ENCODE measurements at regions not wholly inside any gene's neighbourhood (a gene's known extent, or its start where the extent isn't known, plus 50 kb on each side); places are given as distances from the start of the nearest gene placed in this dataset.

DNA sequence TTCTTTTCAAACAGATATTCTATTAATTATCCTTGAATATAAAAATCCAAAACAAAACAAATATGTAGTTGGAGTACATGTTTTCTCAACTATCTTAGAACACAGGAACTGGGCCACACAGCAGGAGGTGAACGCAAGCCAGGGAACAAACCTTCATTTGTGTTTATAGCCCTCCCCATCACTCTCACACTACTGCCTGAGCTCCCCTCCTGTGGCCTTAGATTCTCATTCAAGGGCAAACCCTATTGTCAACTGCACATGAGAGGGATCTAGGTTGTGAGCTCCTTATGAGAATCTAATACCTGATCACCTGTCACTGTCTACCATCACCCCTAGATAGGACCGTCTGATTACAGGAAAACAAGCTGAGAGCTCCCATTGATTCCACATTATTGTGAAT, 427.1 kb upstream of the PRR20A start:
- ChIA-PET POLR2A (no interaction called here), CTCF (no interaction called here)
- H3K9me3 ChIP-seq (ENCODE audit: control insufficient read depth, insufficient read depth, low read depth, low read length) = no peaks in the 10 kb centered on the region
- no peak overlapping the region for H3K4me3 ChIP-seq (ENCODE audit: low read depth, low read length)
- TF ChIP-seq ZNF530 (tag by site-specific recombination; IDR thresholded peaks at IDR 0.05; ENCODE audit: low read depth) (no peak), ZNF768 (tag by site-specific recombination; IDR thresholded peaks at IDR 0.05) (no peak), ZNF623 (tag by site-specific recombination; IDR thresholded peaks at IDR 0.05) (no peak), ZNF10 (tag by site-specific recombination; IDR thresholded peaks at IDR 0.05) (no peak), ZNF561 (tag by site-specific recombination; IDR thresholded peaks at IDR 0.05; ENCODE audit: borderline replicate concordance) (no peak), RBAK (tag by site-specific recombination; IDR thresholded peaks at IDR 0.05) (no peak), ZNF558 (tag by site-specific recombination; IDR thresholded peaks at IDR 0.05) (no peak), ZNF155 (tag by site-specific recombination; IDR thresholded peaks at IDR 0.05) (no peak), ZNF555 (tag by site-specific recombination; conservative IDR thresholded peaks at IDR 0.05) (no peak), ZNF677 (tag by site-specific recombination; IDR thresholded peaks at IDR 0.05) (no peak), ZNF701 (tag by site-specific recombination; IDR thresholded peaks at IDR 0.05) (no peak)
- TF ChIP-seq, protein P1, sequence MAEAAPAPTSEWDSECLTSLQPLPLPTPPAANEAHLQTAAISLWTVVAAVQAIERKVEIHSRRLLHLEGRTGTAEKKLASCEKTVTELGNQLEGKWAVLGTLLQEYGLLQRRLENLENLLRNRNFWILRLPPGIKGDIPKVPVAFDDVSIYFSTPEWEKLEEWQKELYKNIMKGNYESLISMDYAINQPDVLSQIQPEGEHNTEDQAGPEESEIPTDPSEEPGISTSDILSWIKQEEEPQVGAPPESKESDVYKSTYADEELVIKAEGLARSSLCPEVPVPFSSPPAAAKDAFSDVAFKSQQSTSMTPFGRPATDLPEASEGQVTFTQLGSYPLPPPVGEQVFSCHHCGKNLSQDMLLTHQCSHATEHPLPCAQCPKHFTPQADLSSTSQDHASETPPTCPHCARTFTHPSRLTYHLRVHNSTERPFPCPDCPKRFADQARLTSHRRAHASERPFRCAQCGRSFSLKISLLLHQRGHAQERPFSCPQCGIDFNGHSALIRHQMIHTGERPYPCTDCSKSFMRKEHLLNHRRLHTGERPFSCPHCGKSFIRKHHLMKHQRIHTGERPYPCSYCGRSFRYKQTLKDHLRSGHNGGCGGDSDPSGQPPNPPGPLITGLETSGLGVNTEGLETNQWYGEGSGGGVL (tag by site-specific recombination; IDR thresholded peaks at IDR 0.05) = no peak
- TF ChIP-seq, protein P2, sequence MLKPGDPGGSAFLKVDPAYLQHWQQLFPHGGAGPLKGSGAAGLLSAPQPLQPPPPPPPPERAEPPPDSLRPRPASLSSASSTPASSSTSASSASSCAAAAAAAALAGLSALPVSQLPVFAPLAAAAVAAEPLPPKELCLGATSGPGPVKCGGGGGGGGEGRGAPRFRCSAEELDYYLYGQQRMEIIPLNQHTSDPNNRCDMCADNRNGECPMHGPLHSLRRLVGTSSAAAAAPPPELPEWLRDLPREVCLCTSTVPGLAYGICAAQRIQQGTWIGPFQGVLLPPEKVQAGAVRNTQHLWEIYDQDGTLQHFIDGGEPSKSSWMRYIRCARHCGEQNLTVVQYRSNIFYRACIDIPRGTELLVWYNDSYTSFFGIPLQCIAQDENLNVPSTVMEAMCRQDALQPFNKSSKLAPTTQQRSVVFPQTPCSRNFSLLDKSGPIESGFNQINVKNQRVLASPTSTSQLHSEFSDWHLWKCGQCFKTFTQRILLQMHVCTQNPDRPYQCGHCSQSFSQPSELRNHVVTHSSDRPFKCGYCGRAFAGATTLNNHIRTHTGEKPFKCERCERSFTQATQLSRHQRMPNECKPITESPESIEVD (tag by site-specific recombination; IDR thresholded peaks at IDR 0.05) = no peak
- TF ChIP-seq, protein P3, sequence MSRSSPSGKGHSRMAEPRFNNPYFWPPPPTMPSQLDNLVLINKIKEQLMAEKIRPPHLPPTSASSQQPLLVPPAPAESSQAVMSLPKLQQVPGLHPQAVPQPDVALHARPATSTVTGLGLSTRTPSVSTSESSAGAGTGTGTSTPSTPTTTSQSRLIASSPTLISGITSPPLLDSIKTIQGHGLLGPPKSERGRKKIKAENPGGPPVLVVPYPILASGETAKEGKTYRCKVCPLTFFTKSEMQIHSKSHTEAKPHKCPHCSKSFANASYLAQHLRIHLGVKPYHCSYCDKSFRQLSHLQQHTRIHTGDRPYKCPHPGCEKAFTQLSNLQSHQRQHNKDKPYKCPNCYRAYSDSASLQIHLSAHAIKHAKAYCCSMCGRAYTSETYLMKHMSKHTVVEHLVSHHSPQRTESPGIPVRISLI (tag by site-specific recombination; IDR thresholded peaks at IDR 0.05) = no peak
- no peaks in the 10 kb centered on the region for H3K4me1 ChIP-seq (ENCODE audit: control insufficient read depth, insufficient read depth, low read length)
- H3K27ac ChIP-seq (ENCODE audit: extremely low read depth, low read depth, low read length) = no peak overlapping the region
- H3K36me3 ChIP-seq (ENCODE audit: control insufficient read depth in 2 of 2, insufficient read depth in 1 of 2, low read length in 2 of 2) = no peaks in the 10 kb centered on the region

DNA sequence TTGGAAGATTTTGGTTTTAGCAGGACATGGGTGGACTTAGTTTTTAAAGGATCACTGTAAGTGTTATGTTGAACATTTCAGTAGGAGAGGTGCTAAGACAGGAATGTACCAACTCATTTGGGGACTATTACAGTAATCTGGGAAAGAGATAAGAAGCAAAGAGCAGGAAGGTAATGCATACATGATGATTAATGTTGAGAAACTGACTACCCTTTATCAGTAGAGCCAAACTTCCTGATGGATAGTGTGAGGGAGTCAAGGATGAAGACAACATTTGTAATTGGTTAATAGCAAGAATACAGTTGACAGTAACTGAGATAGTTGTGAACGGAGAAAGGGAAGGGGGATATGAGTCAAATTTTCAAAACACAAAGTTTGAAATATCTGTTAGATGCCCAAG, 421.9 kb upstream of the PRR20A start:
- ChIA-PET POLR2A (no interaction called here), CTCF (no interaction called here)
- Histone ChIP-seq H3K36me3 (ENCODE audit: control insufficient read depth in 2 of 2, insufficient read depth in 1 of 2, low read length in 2 of 2) (no peaks in the 10 kb centered on the region), H3K4me1 (ENCODE audit: control insufficient read depth, insufficient read depth, low read length) (no peaks in the 10 kb centered on the region), H3K9me3 (ENCODE audit: control insufficient read depth, insufficient read depth, low read depth, low read length) (no peaks in the 10 kb centered on the region), H3K4me3 (ENCODE audit: low read depth, low read length) (no peak overlapping the region), H3K27ac (ENCODE audit: extremely low read depth, low read depth, low read length) (no peak overlapping the region)
- TF ChIP-seq ZNF707 (tag by site-specific recombination; IDR thresholded peaks at IDR 0.05) = no peak

DNA sequence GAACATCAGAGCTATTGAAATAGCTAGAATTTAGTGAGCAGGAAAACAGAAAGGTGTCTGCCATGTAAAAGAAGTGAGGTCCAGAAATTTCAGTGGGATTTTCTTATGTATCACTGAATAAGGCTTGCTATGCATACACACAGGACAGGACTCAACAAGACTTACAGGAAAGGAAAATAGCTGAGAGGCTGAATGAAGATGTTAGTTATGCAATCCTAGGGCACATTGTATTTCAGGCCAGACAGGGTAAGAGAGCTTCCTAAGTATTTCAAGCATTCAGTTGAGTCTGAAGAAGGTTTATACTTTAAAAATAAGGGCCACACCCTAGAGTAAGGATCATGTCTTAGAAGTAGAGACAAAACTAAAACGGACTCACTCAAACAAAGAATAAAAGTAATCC, 419.9 kb upstream of the PRR20A start:
- Histone ChIP-seq H3K27ac (ENCODE audit: extremely low read depth, low read depth, low read length) (no peak overlapping the region), H3K4me1 (ENCODE audit: control insufficient read depth, insufficient read depth, low read length) (no peaks in the 10 kb centered on the region), H3K9me3 (ENCODE audit: control insufficient read depth, insufficient read depth, low read depth, low read length) (no peaks in the 10 kb centered on the region), H3K4me3 (ENCODE audit: low read depth, low read length) (no peak overlapping the region), H3K36me3 (ENCODE audit: control insufficient read depth in 2 of 2, insufficient read depth in 1 of 2, low read length in 2 of 2) (no peaks in the 10 kb centered on the region)
- no peak for TF ChIP-seq ZNF777 (tag by site-specific recombination; IDR thresholded peaks at IDR 0.05; ENCODE audit: borderline replicate concordance)
- TF ChIP-seq ZNF19 (tag by site-specific recombination; IDR thresholded peaks at IDR 0.05; ENCODE audit: low read depth) = no peak
- TF ChIP-seq, protein P4, sequence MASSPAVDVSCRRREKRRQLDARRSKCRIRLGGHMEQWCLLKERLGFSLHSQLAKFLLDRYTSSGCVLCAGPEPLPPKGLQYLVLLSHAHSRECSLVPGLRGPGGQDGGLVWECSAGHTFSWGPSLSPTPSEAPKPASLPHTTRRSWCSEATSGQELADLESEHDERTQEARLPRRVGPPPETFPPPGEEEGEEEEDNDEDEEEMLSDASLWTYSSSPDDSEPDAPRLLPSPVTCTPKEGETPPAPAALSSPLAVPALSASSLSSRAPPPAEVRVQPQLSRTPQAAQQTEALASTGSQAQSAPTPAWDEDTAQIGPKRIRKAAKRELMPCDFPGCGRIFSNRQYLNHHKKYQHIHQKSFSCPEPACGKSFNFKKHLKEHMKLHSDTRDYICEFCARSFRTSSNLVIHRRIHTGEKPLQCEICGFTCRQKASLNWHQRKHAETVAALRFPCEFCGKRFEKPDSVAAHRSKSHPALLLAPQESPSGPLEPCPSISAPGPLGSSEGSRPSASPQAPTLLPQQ (tag by site-specific recombination; IDR thresholded peaks at IDR 0.05) = no peak
- no peak for TF ChIP-seq ZNF37A (tag by site-specific recombination; IDR thresholded peaks at IDR 0.05)
- ChIA-PET POLR2A (no interaction called here), CTCF (interaction anchor here (0.6 kb wide), 1 partner anchor 720 kb away, joined by 5 read pairs; no protein-coding TSS in a partner anchor)
